Cardiac fibroblast (primary cell): ENCODE measurements at regions not wholly inside any gene's neighbourhood (a gene's known extent, or its start where the extent isn't known, plus 50 kb on each side); places are given as distances from the start of the nearest gene placed in this dataset.

Experiments used
- DNase-seq, 2 donors: peaks; one replicate each; pipeline versions ENCODE4 v3.0.0 to v3.0.0-alpha.2; 2010; ENCODE audit warnings: low read depth in 2 of 2
- H3K4me3 ChIP-seq, 2 donors: replicated peaks in 1 of 2; 1 replicate in 1 of 2; 2 replicates in 1 of 2; pipeline ENCODE4 v1.5.1; 2011; ENCODE audit warnings: low read depth in 2 of 2, low read length in 2 of 2, mild to moderate bottlenecking in 2 of 2, moderate library complexity in 1 of 2
- CTCF ChIP-seq: IDR thresholded peaks from one replicate; pipeline ENCODE4 v1.5.1; 2011; ENCODE audit warnings: low read depth, mild to moderate bottlenecking, low read length, inconsistent platforms

GRCh38 chr16:79475841-79476240 lies 124.7 kb downstream of the MAF start:
- no peak for TF ChIP-seq CTCF
- no peak overlapping the region for H3K4me3 ChIP-seq
- no peak for DNase-seq

- no peak for TF ChIP-seq CTCF
- no peak for DNase-seq
- no peak overlapping the region for H3K4me3 ChIP-seq
Measured at GRCh38 chr16:79473456-79473855, 127.1 kb downstream of the MAF start.

GRCh38 chr16:79472426-79472825 lies 128.1 kb downstream of the MAF start:
- no peak for TF ChIP-seq CTCF
- H3K4me3 ChIP-seq, result no peak overlapping the region
- no peak for DNase-seq

GRCh38 chr16:79469999-79470398 lies 130.5 kb downstream of the MAF start:
- DNase-seq, result no peak
- TF ChIP-seq CTCF, result no peak
- no peak overlapping the region for H3K4me3 ChIP-seq

GRCh38 chr16:79468631-79469030 lies 131.9 kb downstream of the MAF start:
- DNase-seq, result no peak
- no peak for TF ChIP-seq CTCF
- no peak overlapping the region for H3K4me3 ChIP-seq

- H3K4me3 ChIP-seq, result no peak overlapping the region
- no peak for DNase-seq
- no peak for TF ChIP-seq CTCF
Measured at GRCh38 chr16:79468121-79468552, 132.4 kb downstream of the MAF start.

- DNase-seq, result no peak
- H3K4me3 ChIP-seq, result no peak overlapping the region
- no peak for TF ChIP-seq CTCF
Measured at GRCh38 chr16:79466111-79466510, 134.4 kb downstream of the MAF start.
